GM18508 (cell line): ENCODE measurements at regions not wholly inside any gene's neighbourhood (a gene's known extent, or its start where the extent isn't known, plus 50 kb on each side); places are given as distances from the start of the nearest gene placed in this dataset.
"Not testable (repeated sequence)": the region's sequence is repeated elsewhere in the genome, so short reads cannot be mapped to it uniquely, and the experiment has no call there.

Source experiments
- ATAC-seq: cut with Tn5 transposase; IDR thresholded peaks from one replicate; pipeline ENCODE4 v1.9.1; 2021; ENCODE audit warnings: moderate number of reproducible peaks; ENCODE audit not compliant: insufficient read depth, unreplicated experiment

DNA sequence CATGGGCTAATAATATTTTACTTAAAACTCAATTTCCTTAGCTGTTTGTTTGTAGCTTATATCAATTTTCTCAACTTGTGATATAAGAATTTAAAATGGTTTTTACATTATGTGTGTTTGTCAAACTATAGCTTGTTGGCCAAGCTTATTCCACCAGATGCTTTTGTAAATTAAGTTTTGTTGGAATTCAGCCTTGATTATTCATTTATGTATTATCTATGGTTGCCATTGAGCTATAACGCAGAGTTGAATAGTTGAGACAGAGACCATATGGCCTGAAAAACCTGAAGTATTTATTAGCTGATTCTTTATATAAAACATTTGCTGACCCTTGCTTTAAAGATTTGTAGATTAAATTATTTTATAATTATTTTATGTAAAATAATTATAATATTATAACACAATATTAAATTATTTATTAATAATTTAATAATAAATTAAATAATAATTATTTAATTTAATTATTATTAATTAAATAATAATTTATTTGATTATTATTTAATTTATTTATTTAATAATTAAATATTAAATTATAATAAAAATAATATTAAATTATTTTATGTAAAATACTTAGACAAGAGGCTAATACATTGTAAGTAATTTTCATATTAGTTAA is 779.6 kb upstream of the NECTIN3 start:
- no peak for ATAC-seq

DNA sequence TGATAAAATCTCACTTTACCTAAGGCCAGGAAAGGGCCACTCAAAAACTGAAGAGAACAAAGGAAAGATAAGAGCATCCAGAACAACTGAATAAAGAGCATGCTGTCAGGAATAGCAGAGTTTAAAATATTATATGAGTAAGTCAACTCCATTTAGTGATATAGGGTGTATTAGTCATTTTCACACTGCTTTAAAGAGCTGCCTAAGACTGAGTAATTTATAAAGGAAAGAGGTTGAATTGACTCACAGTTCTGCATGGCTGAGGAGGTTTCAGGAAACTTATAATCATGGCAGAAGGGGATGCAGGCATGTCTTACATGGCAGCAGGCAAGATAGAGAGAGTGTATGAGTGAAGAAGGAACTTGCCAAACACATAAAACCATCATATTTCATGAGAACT is 778.0 kb upstream of the NECTIN3 start:
- no peak for ATAC-seq

DNA sequence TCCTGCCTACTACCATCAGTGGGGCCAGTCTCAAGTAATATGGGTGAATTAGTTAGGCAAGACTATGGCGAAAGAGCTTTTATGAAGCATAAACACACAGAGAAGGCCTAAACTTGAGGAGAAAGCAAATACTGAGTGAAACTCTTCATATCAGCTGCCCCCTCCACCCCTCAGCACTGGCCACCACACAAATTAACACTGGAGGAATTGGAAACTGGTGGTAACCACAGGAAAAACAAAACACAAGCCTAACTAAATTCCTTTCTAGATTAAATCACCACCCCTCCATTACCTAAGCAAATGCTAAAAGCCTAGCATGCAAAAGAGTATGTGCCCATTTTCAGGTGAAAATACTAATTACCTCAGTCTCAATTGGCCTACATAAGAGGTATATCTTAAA is 774.7 kb upstream of the NECTIN3 start:
- ATAC-seq = no peak

DNA sequence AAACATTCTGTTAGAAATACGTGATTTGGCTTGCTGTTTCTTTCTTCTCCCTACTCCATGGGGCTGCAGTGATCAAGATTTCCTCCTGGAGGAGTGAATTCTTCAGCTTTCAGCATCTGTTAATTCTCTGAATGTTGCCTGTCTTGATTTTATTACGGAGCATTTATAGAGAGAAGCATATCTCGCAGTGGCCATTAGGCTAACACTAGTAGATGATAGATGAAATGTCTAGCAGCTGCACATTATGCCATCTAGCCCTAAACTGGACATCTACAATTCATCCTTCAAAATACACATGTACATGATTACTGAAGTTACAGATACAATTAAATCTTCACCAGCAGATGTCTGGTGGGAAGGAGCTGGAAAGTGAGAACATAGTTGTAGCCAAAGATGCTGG is 769.8 kb upstream of the NECTIN3 start:
- no peak for ATAC-seq

DNA sequence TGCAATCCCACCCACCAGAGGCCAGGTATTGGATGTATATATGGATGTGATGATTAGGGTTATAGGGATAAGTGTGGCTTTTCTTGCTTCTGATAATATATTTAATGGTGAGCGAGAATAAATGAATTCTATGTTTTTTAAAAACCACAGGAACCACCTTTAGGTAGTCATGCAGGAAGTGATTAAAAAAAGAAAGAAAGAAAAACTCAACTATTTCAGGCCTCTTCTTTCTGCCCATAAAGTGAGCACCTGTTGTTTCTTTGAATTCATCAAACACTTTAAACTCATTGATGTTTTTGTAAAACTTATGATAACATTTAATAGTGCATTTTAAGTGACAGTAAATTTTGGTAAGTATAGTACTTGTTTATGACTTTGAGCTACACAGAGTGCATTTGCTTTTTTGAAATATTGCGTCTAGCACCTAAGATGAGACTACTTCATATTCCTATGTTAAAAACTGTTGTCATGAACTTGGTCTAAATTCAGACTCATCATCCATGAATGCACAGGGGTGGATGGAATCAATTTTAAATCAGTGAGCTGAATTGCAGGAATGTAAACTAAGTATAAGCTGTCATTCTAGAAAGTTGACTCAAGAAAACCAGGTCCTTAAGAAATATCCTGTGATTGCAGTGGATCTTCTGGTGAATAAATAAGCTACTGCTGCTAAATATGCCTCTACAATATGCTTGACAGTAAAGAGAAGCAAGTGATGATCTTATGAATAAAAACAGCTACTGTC is 764.4 kb upstream of the NECTIN3 start:
- no peak for ATAC-seq

GRCh38 chr3:110311541-110311940 is 760.1 kb upstream of the NECTIN3 start:
- ATAC-seq = no peak

DNA sequence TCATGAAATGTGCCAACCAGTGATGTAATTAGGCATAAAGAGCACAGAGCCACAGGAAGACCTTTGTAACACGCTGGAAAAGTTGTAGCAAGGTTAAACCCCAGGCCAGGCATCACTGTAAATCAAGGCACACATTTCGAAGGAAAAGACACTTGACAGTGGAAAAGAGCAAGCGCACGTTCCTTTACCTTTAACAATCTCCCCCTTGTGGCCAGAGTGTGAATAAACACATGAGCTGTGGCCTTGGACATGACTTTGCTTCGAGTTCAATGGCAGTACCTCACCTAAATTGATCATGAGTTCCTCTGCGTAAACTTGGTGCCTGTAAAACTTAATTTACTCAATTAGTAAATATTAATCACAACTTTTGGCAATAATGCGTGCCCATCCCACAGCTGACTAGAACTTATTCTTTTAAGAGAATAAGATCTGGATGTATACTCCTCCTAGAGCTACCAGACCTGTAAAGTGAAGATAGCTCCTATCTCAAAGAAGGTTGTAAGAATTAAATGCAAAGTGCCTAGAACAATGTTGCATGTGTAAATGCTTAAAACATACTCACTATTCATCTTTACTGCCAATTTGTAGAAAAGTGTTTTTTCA is 757.0 kb upstream of the NECTIN3 start:
- ATAC-seq = peak; percentile 93

DNA sequence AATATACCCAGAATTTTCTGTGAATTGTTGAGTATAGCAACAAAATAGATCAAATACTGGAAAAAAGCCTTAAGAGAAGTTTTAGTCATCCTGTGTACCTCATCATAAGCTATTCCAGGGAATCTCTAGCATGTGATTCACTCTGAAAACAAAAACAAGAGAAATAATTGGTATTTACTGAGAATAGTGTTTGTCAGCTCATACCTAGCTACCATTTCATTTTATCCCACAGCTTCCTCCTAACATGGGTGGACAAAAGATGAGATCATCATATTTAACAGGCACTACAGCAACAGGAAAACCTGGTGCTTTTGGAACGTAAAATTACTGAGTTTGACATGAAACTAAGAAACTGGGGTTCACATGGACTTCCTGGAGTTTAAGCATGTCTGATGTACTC is 753.5 kb upstream of the NECTIN3 start:
- no peak for ATAC-seq

GRCh38 chr3:110323349-110323748 is 748.3 kb upstream of the NECTIN3 start:
- no peak for ATAC-seq

- ATAC-seq = no peak
Observed at GRCh38 chr3:110324171-110324705, 747.4 kb upstream of the NECTIN3 start.

DNA sequence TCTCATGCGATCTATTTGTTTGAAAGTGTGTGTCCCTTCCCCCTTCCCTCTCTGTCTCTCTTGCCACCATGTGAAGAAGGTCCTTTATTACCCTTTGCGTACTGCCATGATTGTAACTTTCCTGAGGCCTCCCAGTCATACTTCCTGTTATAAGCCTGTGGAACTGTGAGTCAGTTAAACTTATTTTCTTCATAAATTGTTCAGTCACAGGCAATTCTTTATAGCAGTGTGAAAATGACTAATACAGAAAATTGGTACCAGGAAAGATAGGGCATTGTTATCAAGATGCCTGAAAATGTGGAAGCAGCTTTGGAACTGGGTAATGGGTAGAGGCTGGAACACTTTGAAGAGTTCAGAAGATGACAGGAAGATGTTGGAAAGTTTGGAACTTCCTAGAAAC is 743.7 kb upstream of the NECTIN3 start:
- ATAC-seq = no peak

DNA sequence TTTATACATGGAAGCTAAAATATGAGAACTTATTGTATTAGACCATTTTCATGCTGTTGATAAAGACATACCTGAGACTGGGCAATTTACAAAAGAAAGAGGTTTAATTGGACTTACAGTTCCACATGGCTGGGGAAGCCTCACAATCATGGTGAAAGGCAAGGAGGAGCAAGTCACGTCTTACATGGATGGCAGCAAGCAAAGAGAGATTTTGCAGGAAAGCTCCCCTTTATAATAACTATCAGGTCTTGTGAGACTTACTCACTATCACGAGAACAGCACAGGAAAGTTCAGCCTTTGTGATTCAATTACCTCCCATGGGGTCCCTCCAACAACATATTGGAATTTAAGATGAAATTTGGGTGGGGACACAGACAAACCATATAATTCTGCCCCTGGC is 740.1 kb upstream of the NECTIN3 start:
- not testable (repeated sequence) for ATAC-seq

DNA sequence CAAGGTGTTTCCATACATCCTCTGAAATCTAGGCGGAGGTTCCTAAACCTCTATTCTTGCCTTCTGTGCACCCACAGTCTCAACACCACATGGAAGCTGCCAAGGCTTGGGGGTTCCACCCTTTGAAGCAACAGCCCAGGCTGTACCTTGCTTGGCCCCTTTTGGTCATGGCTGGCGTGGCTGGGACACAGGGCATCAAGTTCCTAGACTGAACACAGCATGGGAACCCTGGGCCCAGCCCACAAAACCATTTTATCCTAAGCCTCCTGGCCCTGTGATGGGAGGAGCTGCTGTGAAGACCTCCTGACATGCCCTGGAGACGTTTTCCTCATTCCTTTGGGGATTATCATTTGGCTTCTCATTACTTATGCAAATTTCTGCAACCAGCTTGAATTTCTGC is 739.0 kb upstream of the NECTIN3 start:
- no peak for ATAC-seq

DNA sequence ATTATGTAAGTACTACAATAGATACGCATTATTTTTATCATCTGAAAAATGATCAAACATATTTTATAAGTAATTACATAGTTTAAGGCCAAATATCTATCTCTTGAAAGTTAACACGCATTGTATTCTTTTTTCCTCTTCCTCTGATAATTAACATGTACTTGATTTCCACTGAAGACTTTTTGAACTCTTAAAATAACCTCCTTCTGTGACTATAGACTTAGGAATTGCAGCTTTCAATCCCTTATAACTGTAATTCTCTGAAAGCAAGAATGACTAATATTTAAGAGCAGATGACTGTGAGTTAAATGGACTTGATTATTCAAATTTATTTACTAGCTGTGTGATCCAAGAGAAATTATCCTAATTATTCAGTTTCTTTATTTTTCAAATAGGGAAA is 730.6 kb upstream of the NECTIN3 start:
- no peak for ATAC-seq

- ATAC-seq = peak; percentile 0
Observed at GRCh38 chr3:110343376-110343775, 728.2 kb upstream of the NECTIN3 start.

GRCh38 chr3:110343945-110344344 is 727.7 kb upstream of the NECTIN3 start:
- ATAC-seq = peak; percentile 74

- ATAC-seq = no peak
Observed at GRCh38 chr3:110344487-110344886, 727.1 kb upstream of the NECTIN3 start.

- peak; percentile 44 for ATAC-seq
Observed at GRCh38 chr3:110344897-110345767, 726.5 kb upstream of the NECTIN3 start.

GRCh38 chr3:110349295-110349694 is 722.3 kb upstream of the NECTIN3 start:
- ATAC-seq = no peak

GRCh38 chr3:110352841-110353604 is 718.6 kb upstream of the NECTIN3 start:
- ATAC-seq = no peak
